Upper lobe of left lung (tissue), 6 donors: ENCODE measurements at regions not wholly inside any gene's neighbourhood (a gene's known extent, or its start where the extent isn't known, plus 50 kb on each side); places are given as distances from the start of the nearest gene placed in this dataset.
"Not testable (repeated sequence)": the region's sequence is repeated elsewhere in the genome, so short reads cannot be mapped to it uniquely, and the experiment has no call there.

Source experiments
- ATAC-seq, 2 donors: fragments of 200-7000 bp; cut with Tn5 transposase; one replicate each; pipeline ENCODE4 v1.9.1; 2022; ENCODE audit warnings: mild to moderate bottlenecking in 2 of 2, moderate library complexity in 2 of 2; ENCODE audit not compliant: low FRiP score in 2 of 2
- DNase-seq, 2 donors: peaks; one replicate each; pipeline ENCODE4 v3.0.0-alpha.2; 2019 to 2020
- H3K27ac ChIP-seq, 4 donors: fragments of 200-600 bp; sonication (generic); one replicate each; pipeline ENCODE4 v1.5.1; 2016 to 2019
- H3K27me3 ChIP-seq, 4 donors: fragments of 200-600 bp; sonication (generic); one replicate each; pipeline ENCODE4 v1.5.1; 2017 to 2019
- H3K36me3 ChIP-seq, 4 donors: fragments of 200-600 bp; sonication (generic); one replicate each; pipeline ENCODE4 v1.5.1; 2016 to 2019
- H3K4me1 ChIP-seq, 4 donors: fragments of 200-600 bp; sonication (generic); one replicate each; pipeline ENCODE4 v1.5.1; 2018 to 2019
- H3K4me3 ChIP-seq, 4 donors: fragments of 200-600 bp; sonication (generic); one replicate each; pipeline ENCODE4 v1.5.1; 2017 to 2019; ENCODE audit warnings: mild to moderate bottlenecking in 2 of 4, moderate library complexity in 1 of 4
- H3K9me3 ChIP-seq, 4 donors: fragments of 200-600 bp; sonication (generic); one replicate each; pipeline ENCODE4 v1.5.1; 2018 to 2019
- EP300 ChIP-seq, 4 donors: sonication (generic); formaldehyde crosslinking; IDR thresholded peaks; one replicate each; pipeline ENCODE4 v1.5.1; 2017; ENCODE audit warnings: antibody characterized with exemption in 4 of 4, control low read depth in 2 of 4
- POLR2A ChIP-seq, 4 donors: fragments of 450-650 bp; IDR thresholded peaks; one replicate each; pipeline ENCODE4 v1.5.1; 2016 to 2017; ENCODE audit warnings: antibody characterized with exemption in 4 of 4, mild to moderate bottlenecking in 2 of 4
- POLR2AphosphoS5 ChIP-seq, 2 donors: sonication (generic); formaldehyde crosslinking; IDR thresholded peaks; one replicate each; pipeline ENCODE4 v1.5.1; 2017; ENCODE audit warnings: antibody characterized with exemption in 2 of 2
- WGBS, 2 donors: methylation state at CpG; one replicate each; pipeline ENCODE4 v1.1.5; 2017 to 2018; 5-methylcytosine and 5-hydroxymethylcytosine counted together
- TF ChIP-seq, protein P1 (sequence below), 6 experiments: fragments of 450-650 bp in 4 of 6; fragments of 200-600 bp in 2 of 6; sonication (generic) in 2 of 6; IDR thresholded peaks; one replicate each; pipeline ENCODE4 v1.5.1; 2016 to 2019; ENCODE audit warnings: antibody characterized with exemption in 6 of 6
- donor health status: DM: no; HTN: no; CAD: no; lungs with moderate emphysema.
- donor health status: DM: no; HTN: yes; CAD: no; lungs with severe emphysema.

DNA sequence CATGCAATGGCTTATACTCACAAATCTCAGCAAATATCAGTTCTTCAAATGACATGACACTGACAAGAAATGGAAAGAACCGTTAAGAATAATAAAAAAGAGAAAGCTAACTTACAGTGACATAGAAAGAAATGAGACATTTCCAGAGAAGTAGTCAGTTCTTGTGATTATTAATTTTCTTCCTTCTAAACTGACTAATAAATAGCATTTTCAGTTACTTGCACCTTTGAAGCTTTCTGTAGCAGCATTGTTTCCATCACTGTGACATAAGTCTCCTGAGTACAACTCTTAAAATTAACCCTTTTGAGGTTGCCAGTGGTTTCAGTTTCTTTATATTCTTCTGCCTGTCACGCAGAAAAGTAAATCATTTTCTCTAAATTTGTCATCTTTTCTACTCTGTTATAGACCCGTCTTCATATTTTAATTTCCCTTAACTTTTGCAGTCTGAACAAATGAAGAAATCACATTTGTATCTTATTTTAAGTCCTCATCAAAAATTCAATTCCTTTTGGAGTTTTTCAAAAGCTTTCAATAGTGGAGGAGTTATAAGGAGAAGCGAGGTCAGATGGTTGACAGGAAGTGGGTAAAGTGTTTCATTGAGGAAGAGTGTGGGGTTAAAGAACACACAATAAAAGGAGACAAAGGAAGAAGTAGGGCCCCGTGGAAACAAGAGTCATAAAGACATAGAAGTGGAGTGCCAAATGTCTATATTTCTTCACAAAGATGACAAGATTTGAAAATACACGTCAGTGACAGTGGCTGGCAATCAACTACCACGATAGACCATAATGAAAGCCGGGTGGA lies 57.9 kb upstream of the S1PR1 start:
- H3K27ac ChIP-seq, result no peak overlapping the region
- ATAC-seq, result peak in 1 of 2 donors; percentile 39
- TF ChIP-seq POLR2A (IDR thresholded peaks at IDR 0.05), result no peak
- no peak for TF ChIP-seq POLR2AphosphoS5 (IDR thresholded peaks at IDR 0.05)
- TF ChIP-seq, protein P1, sequence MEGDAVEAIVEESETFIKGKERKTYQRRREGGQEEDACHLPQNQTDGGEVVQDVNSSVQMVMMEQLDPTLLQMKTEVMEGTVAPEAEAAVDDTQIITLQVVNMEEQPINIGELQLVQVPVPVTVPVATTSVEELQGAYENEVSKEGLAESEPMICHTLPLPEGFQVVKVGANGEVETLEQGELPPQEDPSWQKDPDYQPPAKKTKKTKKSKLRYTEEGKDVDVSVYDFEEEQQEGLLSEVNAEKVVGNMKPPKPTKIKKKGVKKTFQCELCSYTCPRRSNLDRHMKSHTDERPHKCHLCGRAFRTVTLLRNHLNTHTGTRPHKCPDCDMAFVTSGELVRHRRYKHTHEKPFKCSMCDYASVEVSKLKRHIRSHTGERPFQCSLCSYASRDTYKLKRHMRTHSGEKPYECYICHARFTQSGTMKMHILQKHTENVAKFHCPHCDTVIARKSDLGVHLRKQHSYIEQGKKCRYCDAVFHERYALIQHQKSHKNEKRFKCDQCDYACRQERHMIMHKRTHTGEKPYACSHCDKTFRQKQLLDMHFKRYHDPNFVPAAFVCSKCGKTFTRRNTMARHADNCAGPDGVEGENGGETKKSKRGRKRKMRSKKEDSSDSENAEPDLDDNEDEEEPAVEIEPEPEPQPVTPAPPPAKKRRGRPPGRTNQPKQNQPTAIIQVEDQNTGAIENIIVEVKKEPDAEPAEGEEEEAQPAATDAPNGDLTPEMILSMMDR (IDR thresholded peaks at IDR 0.05), result no peak
- no peak for TF ChIP-seq EP300 (IDR thresholded peaks at IDR 0.05)

DNA sequence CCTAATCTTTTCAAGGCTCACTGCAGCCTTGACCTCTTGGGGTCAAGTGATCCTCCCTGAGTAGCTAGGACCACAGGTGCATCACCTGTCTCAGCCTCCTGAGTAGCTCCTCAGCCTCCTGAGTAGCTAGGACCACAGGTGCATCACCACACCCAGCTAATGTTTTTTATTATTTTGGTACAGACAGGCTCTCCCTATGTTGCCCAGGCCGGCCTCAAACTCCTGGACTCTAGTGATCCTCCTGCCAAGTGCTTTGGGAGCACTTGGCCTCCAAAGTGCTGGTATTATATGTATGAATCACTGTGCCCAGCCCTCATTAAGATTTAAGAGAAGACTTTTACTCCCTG lies 58.5 kb upstream of the S1PR1 start:
- TF ChIP-seq POLR2A (IDR thresholded peaks at IDR 0.05) (no peak), POLR2AphosphoS5 (IDR thresholded peaks at IDR 0.05) (no peak), EP300 (IDR thresholded peaks at IDR 0.05) (no peak)
- TF ChIP-seq, protein P1 (IDR thresholded peaks at IDR 0.05), result no peak
- 89 to 100% methylated on average over 1 of the region's 1 CpG for WGBS, 2 donors
- Histone ChIP-seq H3K4me3 (no peak overlapping the region), H3K36me3 (no peaks in the 10 kb centered on the region), H3K27ac (no peak overlapping the region), H3K27me3 (no peaks in the 10 kb centered on the region), H3K4me1 (peaks cover 0 to 5% (median 4%) of the 10 kb centered on the region in 4 donors), H3K9me3 (no peaks in the 10 kb centered on the region)
- DNase-seq, result no peak
- no peak for ATAC-seq

More for the DNA sequence above, 57.9 kb upstream of the S1PR1 start:
- WGBS, 2 donors, result 62 to 66% methylated on average over 8 of the region's 8 CpGs
- Histone ChIP-seq H3K4me1 (peaks cover 0 to 5% (median 4%) of the 10 kb centered on the region in 4 donors), H3K9me3 (no peaks in the 10 kb centered on the region), H3K4me3 (no peak overlapping the region), H3K27me3 (no peaks in the 10 kb centered on the region), H3K36me3 (no peaks in the 10 kb centered on the region)
- DNase-seq, result no peak

DNA sequence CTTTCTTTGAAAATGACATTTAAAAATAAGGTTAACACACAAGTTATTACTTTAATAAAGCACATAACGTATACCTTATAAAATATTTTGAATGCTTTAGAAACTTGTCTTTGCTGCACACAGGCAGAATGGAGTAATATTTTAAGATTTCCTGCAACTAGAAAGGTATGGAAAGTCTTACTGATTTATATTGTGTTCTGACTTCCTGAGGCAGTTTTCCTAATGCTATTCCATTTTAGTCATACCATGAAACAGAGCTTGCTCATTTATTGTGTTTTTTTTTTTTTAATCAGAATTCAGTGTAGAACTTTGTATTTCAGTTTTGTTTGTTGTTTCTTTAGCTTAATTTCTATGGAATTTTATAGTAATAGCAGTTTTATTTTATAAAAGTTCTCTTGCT lies 60.9 kb upstream of the S1PR1 start:
- 65 to 76% methylated on average over 1 of the region's 1 CpG for WGBS, 2 donors
- DNase-seq, result no peak
- no peaks in the 10 kb centered on the region for H3K27me3 ChIP-seq
- peak overlapping the region in 1 of 4 donors; percentile 10 for H3K27ac ChIP-seq
- H3K4me1 ChIP-seq, result peaks cover 0 to 5% (median 0%) of the 10 kb centered on the region in 4 donors
- H3K36me3 ChIP-seq, result no peaks in the 10 kb centered on the region
- TF ChIP-seq POLR2A (IDR thresholded peaks at IDR 0.05) (no peak), EP300 (IDR thresholded peaks at IDR 0.05) (no peak), POLR2AphosphoS5 (IDR thresholded peaks at IDR 0.05) (no peak)
- TF ChIP-seq, protein P1 (IDR thresholded peaks at IDR 0.05), result no peak
- no peak overlapping the region for H3K4me3 ChIP-seq
- no peak for ATAC-seq
- H3K9me3 ChIP-seq, result no peaks in the 10 kb centered on the region

DNA sequence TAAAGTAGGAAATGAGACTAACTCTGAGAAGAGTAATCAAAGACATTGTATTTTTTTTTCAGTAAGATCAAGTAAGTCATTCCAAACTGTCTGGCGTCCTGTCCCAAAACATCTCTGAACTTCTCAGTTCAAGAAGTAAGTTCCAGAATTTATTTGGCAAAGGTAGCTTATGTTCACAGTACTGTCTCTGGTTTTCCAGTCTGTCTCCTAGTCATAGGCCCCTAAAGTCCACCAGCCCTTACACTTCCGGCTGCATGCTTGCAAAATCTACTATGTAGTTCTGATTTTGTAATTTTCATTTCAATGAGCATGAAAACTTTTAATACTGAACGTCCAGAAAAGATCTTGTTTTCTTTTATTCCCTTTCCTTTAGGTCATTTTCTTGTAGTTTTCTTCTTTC lies 61.4 kb upstream of the S1PR1 start:
- Histone ChIP-seq H3K36me3 (no peaks in the 10 kb centered on the region), H3K27ac (peak overlapping the region in 1 of 4 donors; percentile 10), H3K4me3 (no peak overlapping the region), H3K4me1 (peaks cover 0 to 5% (median 0%) of the 10 kb centered on the region in 4 donors), H3K27me3 (no peaks in the 10 kb centered on the region), H3K9me3 (no peaks in the 10 kb centered on the region)
- WGBS, 2 donors, result 58 to 66% methylated on average over 3 of the region's 3 CpGs
- ATAC-seq (no peak), DNase-seq (no peak)
- TF ChIP-seq, protein P1 (IDR thresholded peaks at IDR 0.05), result no peak
- TF ChIP-seq EP300 (IDR thresholded peaks at IDR 0.05) (no peak), POLR2A (IDR thresholded peaks at IDR 0.05) (no peak), POLR2AphosphoS5 (IDR thresholded peaks at IDR 0.05) (no peak)

DNA sequence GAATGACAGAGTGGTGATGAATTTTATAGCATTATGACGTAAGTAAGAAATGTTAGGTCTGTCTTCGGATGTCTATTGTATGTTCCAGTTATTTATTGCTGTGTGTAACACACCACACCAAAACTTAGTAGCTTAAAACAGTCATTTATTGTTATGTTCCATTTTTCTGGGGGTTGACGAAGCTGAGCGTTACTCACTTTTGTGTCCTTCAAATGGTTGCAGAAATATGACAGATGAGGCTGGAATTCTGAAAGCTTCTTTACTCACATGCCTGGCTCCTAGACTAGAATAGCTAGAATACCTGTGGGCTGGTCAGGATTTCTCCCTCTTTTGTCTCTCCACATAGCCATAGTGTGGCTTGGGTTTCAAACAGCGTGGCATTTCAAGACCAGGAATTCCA lies 62.1 kb upstream of the S1PR1 start:
- H3K27me3 ChIP-seq, result no peaks in the 10 kb centered on the region

DNA sequence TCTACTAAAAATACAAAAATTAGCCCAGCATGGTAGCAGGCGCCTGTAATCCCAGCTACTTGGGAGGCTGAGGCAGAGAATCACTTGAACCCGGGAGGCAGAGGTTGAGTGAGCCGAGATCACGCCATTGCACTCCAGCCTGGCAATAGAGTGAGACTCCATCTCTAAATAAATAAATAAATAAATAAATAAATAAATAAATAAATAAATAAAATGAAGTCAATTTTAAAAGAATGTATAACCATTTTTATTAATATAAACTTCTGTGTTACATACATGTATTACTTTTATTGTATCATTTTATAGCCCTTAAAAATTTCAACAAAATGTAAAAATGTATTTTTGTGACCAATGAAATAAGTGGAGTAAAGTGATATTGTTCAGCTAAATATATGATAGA lies 62.5 kb upstream of the S1PR1 start:
- not testable (repeated sequence) for H3K27ac ChIP-seq, H3K36me3 ChIP-seq, H3K4me3 ChIP-seq, H3K27me3 ChIP-seq, DNase-seq, ATAC-seq, H3K4me1 ChIP-seq, H3K9me3 ChIP-seq
- 96 to 98% methylated on average over 4 of the region's 4 CpGs for WGBS, 2 donors

More for the DNA sequence above, 62.1 kb upstream of the S1PR1 start:
- DNase-seq, result no peak
- Histone ChIP-seq H3K9me3 (no peaks in the 10 kb centered on the region), H3K36me3 (no peaks in the 10 kb centered on the region), H3K4me3 (no peak overlapping the region), H3K27ac (no peak overlapping the region), H3K4me1 (peaks cover 0 to 5% (median 0%) of the 10 kb centered on the region in 4 donors)
- no peak for TF ChIP-seq POLR2A (IDR thresholded peaks at IDR 0.05)
- TF ChIP-seq, protein P1 (IDR thresholded peaks at IDR 0.05), result no peak
- TF ChIP-seq EP300 (IDR thresholded peaks at IDR 0.05), result no peak
- no peak for TF ChIP-seq POLR2AphosphoS5 (IDR thresholded peaks at IDR 0.05)
- WGBS, 2 donors, result 90 to 94% methylated on average over 5 of the region's 5 CpGs
- ATAC-seq, result no peak
